OCI-LY3 (cell line): ENCODE measurements at regions not wholly inside any gene's neighbourhood (a gene's known extent, or its start where the extent isn't known, plus 50 kb on each side); places are given as distances from the start of the nearest gene placed in this dataset.
"Not testable (repeated sequence)": the region's sequence is repeated elsewhere in the genome, so short reads cannot be mapped to it uniquely, and the experiment has no call there.

Source experiments
- H2AFZ ChIP-seq: fragments of 200-600, 300-600 bp; shearing (Covaris generic); 2 replicates; pipeline ENCODE4 v1.6.0; 2014; ENCODE audit warnings: antibody characterized with exemption, low read depth, low read length
- H3K27ac ChIP-seq: fragments of 200-600, 300-600 bp; sonication (generic); 2 replicates; pipeline ENCODE4 v1.5.1; 2014; ENCODE audit warnings: mild to moderate bottlenecking, low read length, moderate library complexity, mixed read lengths
- H3K27me3 ChIP-seq: fragments of 200-600, 300-600 bp; sonication (generic); 2 replicates; pipeline ENCODE4 v1.6.1; 2014; ENCODE audit warnings: low read depth, low read length, mixed read lengths
- H3K36me3 ChIP-seq: fragments of 200-600, 300-600 bp; sonication (generic); replicated peaks from 2 replicates; pipeline ENCODE3; 2014; ENCODE audit warnings: low read depth, low read length, mixed read lengths
- H3K4me1 ChIP-seq: fragments of 300-600, 200-600 bp; sonication (generic); 2 replicates; pipeline ENCODE4 v1.6.1; 2014; ENCODE audit warnings: low read length, mixed read lengths
- H3K4me2 ChIP-seq: fragments of 200-600, 300-600 bp; sonication (generic); 2 replicates; pipeline ENCODE4 v1.6.1; 2014; ENCODE audit warnings: low read length, mixed read lengths
- H3K4me3 ChIP-seq: fragments of 300-600, 200-600 bp; sonication (generic); 2 replicates; pipeline ENCODE4 v1.5.1; 2014; ENCODE audit warnings: antibody characterized with exemption, mild to moderate bottlenecking, low read length, moderate library complexity
- H3K79me2 ChIP-seq: fragments of 300-600, 200-600 bp; shearing (Covaris generic); 2 replicates; pipeline ENCODE4 v1.6.1; 2014; ENCODE audit warnings: mild to moderate bottlenecking, low read length, mixed read lengths
- H3K9ac ChIP-seq: fragments of 300-600, 200-600 bp; shearing (Covaris generic); 2 replicates; pipeline ENCODE4 v1.6.0; 2014; ENCODE audit warnings: mild to moderate bottlenecking, low read length, moderate library complexity
- H3K9me3 ChIP-seq: fragments of 200-600, 300-600 bp; shearing (Covaris generic); 2 replicates; pipeline ENCODE4 v1.6.1; 2014; ENCODE audit warnings: low read length, mixed read lengths; ENCODE audit not compliant: insufficient read depth
- H4K20me1 ChIP-seq: fragments of 200-600, 300-600 bp; sonication (generic); 2 replicates; pipeline ENCODE4 v1.6.1; 2016; ENCODE audit warnings: low read length, mixed read lengths; ENCODE audit not compliant: insufficient read depth
- CTCF ChIP-seq: fragments of 200-600, 300-600 bp; sonication (generic); IDR thresholded peaks from 2 replicates; pipeline ENCODE4 v1.5.1; 2014; ENCODE audit warnings: antibody characterized with exemption, low read length, low read depth
- EZH2phosphoT487 ChIP-seq: fragments of 200-600 bp; shearing (Covaris generic); IDR thresholded peaks from 2 replicates; pipeline ENCODE4 v1.6.1; 2018; ENCODE audit warnings: antibody characterized with exemption, mixed run types, low read depth

GRCh38 chr10:100650693-100651092, 94.7 kb upstream of the PAX2 start:
- no peak overlapping the region for H3K9ac ChIP-seq
- no peaks in the 10 kb centered on the region for H3K27me3 ChIP-seq
- no peak overlapping the region; the same call in 1 of the 2 replicates for H3K27ac ChIP-seq
- no peaks in the 10 kb centered on the region for H3K79me2 ChIP-seq
- no peaks in the 10 kb centered on the region for H3K36me3 ChIP-seq
- H4K20me1 ChIP-seq: no peaks in the 10 kb centered on the region
- peaks cover 67% of the 10 kb centered on the region for H3K4me1 ChIP-seq
- TF ChIP-seq EZH2phosphoT487: no peak
- H3K4me3 ChIP-seq: no peak overlapping the region
- no peak overlapping the region for H3K4me2 ChIP-seq
- no peaks in the 10 kb centered on the region for H3K9me3 ChIP-seq
- H2AFZ ChIP-seq: no peak overlapping the region

- H3K4me1 ChIP-seq: peaks cover 63% of the 10 kb centered on the region
- H3K27ac ChIP-seq, H3K4me2 ChIP-seq, H2AFZ ChIP-seq, H3K27me3 ChIP-seq, H3K36me3 ChIP-seq, H4K20me1 ChIP-seq, H3K9ac ChIP-seq, H3K79me2 ChIP-seq, H3K9me3 ChIP-seq, H3K4me3 ChIP-seq: not testable (repeated sequence)
Observed at GRCh38 chr10:100651099-100651498, 94.3 kb upstream of the PAX2 start.

- no peak for TF ChIP-seq EZH2phosphoT487
- TF ChIP-seq CTCF: no peak
- Histone ChIP-seq H3K9me3 (no peaks in the 10 kb centered on the region), H3K79me2 (no peaks in the 10 kb centered on the region)
Observed at GRCh38 chr10:100651916-100652315, 93.5 kb upstream of the PAX2 start.

GRCh38 chr10:100652406-100653135, 92.8 kb upstream of the PAX2 start:
- Histone ChIP-seq H3K27me3 (no peaks in the 10 kb centered on the region), H3K4me2 (peak overlapping the region; percentile 48), H3K9ac (no peak overlapping the region), H3K4me1 (peaks cover 48% of the 10 kb centered on the region), H3K36me3 (no peaks in the 10 kb centered on the region), H3K9me3 (no peaks in the 10 kb centered on the region), H3K79me2 (no peaks in the 10 kb centered on the region), H4K20me1 (no peaks in the 10 kb centered on the region), H3K4me3 (no peak overlapping the region), H3K27ac (peak overlapping the region; percentile 34; the same call in 1 of the 2 replicates), H2AFZ (no peak overlapping the region)
- no peak for TF ChIP-seq CTCF
- no peak for TF ChIP-seq EZH2phosphoT487

More at GRCh38 chr10:100651916-100652315, 93.5 kb upstream of the PAX2 start:
- Histone ChIP-seq H3K4me2 (no peak overlapping the region), H3K9ac (no peak overlapping the region), H3K27me3 (no peaks in the 10 kb centered on the region), H2AFZ (no peak overlapping the region), H3K4me1 (peaks cover 55% of the 10 kb centered on the region), H3K4me3 (no peak overlapping the region), H4K20me1 (no peaks in the 10 kb centered on the region), H3K36me3 (no peaks in the 10 kb centered on the region), H3K27ac (no peak overlapping the region)

- Histone ChIP-seq H3K9ac (peak overlapping the region; percentile 52; the same call in 1 of the 2 replicates), H3K4me2 (peak overlapping the region; percentile 48), H3K4me1 (peaks cover 41% of the 10 kb centered on the region), H4K20me1 (no peaks in the 10 kb centered on the region), H2AFZ (0 out of 2 replicates have a peak overlapping the region, but pooled peaks have one; percentile 5), H3K27ac (peak overlapping the region; percentile 34), H3K4me3 (peak overlapping the region; percentile 73), H3K79me2 (no peaks in the 10 kb centered on the region), H3K9me3 (no peaks in the 10 kb centered on the region), H3K27me3 (no peaks in the 10 kb centered on the region), H3K36me3 (no peaks in the 10 kb centered on the region)
- no peak for TF ChIP-seq CTCF
- TF ChIP-seq EZH2phosphoT487: no peak
Observed at GRCh38 chr10:100653238-100653956, 92.0 kb upstream of the PAX2 start.
